ENCODE measurements at regions not wholly inside any gene's neighbourhood (a gene's known extent, or its start where the extent isn't known, plus 50 kb on each side); places are given as distances from the start of the nearest gene placed in this dataset.
"Not testable (repeated sequence)": the region's sequence is repeated elsewhere in the genome, so short reads cannot be mapped to it uniquely, and the experiment has no call there.

DNA sequence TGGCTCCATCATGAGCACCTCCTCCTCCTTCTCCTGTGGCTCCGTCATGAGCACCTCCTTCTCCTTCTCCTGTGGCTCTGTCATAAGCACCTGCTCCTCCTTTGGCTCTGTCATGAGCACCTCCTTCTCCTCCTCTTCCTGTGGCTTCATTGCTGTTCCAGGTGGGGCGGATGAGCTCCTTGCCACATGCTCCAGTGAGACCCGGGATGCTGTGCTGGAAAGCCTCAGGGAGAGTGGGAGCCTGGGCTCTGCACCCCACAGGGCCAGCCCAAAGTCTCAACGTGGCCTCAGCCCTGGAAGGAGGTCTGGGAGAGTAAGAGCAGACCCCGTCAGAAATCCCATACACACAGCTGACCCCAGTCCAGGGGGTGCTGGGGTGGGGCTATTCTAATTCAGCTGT is 380.7 kb downstream of the TCERG1L start:
- no peak overlapping the region for H3K27ac Mint-ChIP-seq
- no peaks in the 10 kb centered on the region for H3K9me3 Mint-ChIP-seq
- no peaks in the 10 kb centered on the region for H3K27me3 Mint-ChIP-seq
- no peak overlapping the region for H3K4me3 Mint-ChIP-seq
- H3K4me1 Mint-ChIP-seq (ENCODE audit: low read depth) = no peaks in the 10 kb centered on the region
- intact Hi-C loops (cut with micrococcal nuclease) = no loop called here
- H3K36me3 Mint-ChIP-seq (ENCODE audit: low read depth) = no peaks in the 10 kb centered on the region

DNA sequence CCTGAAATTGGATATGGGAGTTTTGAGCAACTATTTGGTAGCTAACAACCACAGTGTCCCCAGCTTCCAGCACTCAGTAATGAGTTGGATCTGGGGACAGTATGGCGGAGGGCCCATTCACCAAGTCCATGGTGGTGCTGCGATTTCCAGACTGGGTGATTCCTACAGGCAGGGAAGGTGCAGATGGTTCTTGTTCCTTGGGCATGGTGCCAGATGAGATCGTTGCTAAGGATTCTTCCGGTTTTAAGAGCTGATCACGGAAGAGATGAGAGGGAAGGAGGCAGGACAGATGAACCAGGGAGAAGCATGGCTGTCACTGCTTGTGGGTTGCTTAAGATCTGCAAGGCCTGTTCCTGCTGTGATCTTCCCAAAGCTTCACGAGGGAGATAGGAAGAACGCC is 380.3 kb downstream of the TCERG1L start:
- Mint-ChIP-seq H3K27ac (no peak overlapping the region), H3K36me3 (ENCODE audit: low read depth) (no peaks in the 10 kb centered on the region), H3K27me3 (no peaks in the 10 kb centered on the region), H3K9me3 (no peaks in the 10 kb centered on the region), H3K4me3 (no peak overlapping the region), H3K4me1 (ENCODE audit: low read depth) (no peaks in the 10 kb centered on the region)
- intact Hi-C loops (cut with micrococcal nuclease) = no loop called here

DNA sequence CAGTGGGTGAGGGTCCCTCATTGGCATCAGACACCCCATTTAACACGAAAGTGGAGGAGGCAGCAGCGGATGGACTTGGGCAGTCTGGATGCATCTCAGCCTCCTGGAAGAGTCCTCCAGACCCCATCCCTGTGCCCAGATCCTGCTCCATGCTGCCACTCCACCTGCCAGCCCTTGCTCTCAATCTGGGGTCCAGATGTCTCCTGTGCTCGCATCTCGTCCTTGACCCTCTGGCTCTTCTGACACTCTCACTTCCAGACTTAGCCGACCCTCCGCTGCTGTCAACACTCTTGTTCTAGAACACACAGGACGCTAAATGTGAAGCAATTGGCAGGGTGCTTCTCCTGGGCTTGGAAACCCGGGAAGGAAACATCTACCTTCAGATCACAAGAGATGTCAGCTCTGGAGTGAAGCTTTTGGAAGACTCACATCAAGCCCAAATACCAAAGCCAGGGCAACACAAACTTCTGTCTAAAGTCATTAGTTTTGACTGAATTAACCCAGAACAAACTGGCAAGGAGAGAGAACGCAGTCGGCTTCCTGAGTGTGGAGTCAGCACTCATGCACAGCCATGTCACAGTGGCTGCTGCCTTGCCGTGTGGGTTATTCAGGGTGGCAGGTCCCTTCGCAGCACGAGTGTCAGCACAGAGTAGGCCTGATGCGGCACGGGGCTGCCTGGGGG is 379.1 kb downstream of the TCERG1L start:
- Mint-ChIP-seq H3K9me3 (no peaks in the 10 kb centered on the region), H3K27ac (no peak overlapping the region), H3K27me3 (no peaks in the 10 kb centered on the region), H3K4me1 (ENCODE audit: low read depth) (no peaks in the 10 kb centered on the region), H3K36me3 (ENCODE audit: low read depth) (no peaks in the 10 kb centered on the region), H3K4me3 (no peak overlapping the region)
- intact Hi-C loops (cut with micrococcal nuclease) = no loop called here

- Mint-ChIP-seq H3K9me3 (no peaks in the 10 kb centered on the region), H3K27ac (no peak overlapping the region), H3K36me3 (ENCODE audit: low read depth) (no peaks in the 10 kb centered on the region), H3K27me3 (no peaks in the 10 kb centered on the region), H3K4me3 (no peak overlapping the region), H3K4me1 (ENCODE audit: low read depth) (no peaks in the 10 kb centered on the region)
- intact Hi-C loops (cut with micrococcal nuclease) = no loop called here
Measured at GRCh38 chr10:130933008-130933390, 378.5 kb downstream of the TCERG1L start.

GRCh38 chr10:130934293-130935127 is 377.0 kb downstream of the TCERG1L start:
- intact Hi-C loops (cut with micrococcal nuclease) = no loop called here
- Mint-ChIP-seq H3K4me3 (no peak overlapping the region), H3K4me1 (ENCODE audit: low read depth) (no peaks in the 10 kb centered on the region), H3K9me3 (no peaks in the 10 kb centered on the region), H3K27me3 (no peaks in the 10 kb centered on the region), H3K36me3 (ENCODE audit: low read depth) (no peaks in the 10 kb centered on the region), H3K27ac (no peak overlapping the region)

- Mint-ChIP-seq H3K36me3 (ENCODE audit: low read depth) (no peaks in the 10 kb centered on the region), H3K4me1 (ENCODE audit: low read depth) (no peaks in the 10 kb centered on the region), H3K9me3 (no peaks in the 10 kb centered on the region), H3K4me3 (no peak overlapping the region), H3K27ac (no peak overlapping the region), H3K27me3 (no peaks in the 10 kb centered on the region)
- intact Hi-C loops (cut with micrococcal nuclease) = no loop called here
Measured at GRCh38 chr10:130935128-130935439, 376.4 kb downstream of the TCERG1L start.

DNA sequence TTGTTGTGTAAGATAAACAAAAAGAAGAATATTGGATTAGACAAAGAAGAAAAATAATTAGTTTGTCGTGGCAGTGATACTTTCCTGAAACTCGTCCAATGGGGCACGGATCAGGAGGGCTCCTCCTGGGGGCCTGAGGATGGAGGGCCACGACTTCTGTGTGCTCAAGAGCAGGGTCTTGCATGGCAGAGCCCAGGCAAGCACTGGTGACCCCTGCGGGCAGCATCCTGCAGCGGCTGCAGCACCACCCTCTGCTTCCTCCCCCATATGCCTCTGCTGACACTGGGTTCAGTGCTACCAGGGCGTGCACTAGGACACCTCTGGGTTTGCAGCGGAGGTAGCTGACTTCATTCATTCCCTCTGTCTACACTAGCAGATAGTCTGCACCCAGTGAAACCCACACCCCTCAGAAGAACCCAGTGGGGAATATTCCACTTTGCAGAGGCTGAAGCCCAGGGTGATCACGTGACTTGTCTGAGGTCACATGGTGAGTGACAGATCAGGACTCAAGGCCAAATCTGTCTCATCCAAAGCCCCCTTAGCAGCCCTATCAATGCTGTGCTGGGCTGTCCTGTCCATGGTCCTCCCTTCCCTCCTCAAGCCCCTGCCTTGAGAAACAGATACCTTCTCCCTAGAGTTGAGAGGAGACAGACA is 375.5 kb downstream of the TCERG1L start:
- Mint-ChIP-seq H3K9me3 (no peaks in the 10 kb centered on the region), H3K27ac (no peak overlapping the region), H3K4me3 (no peak overlapping the region), H3K4me1 (ENCODE audit: low read depth) (no peaks in the 10 kb centered on the region), H3K36me3 (ENCODE audit: low read depth) (no peaks in the 10 kb centered on the region), H3K27me3 (no peaks in the 10 kb centered on the region)
- intact Hi-C loops (cut with micrococcal nuclease) = no loop called here

DNA sequence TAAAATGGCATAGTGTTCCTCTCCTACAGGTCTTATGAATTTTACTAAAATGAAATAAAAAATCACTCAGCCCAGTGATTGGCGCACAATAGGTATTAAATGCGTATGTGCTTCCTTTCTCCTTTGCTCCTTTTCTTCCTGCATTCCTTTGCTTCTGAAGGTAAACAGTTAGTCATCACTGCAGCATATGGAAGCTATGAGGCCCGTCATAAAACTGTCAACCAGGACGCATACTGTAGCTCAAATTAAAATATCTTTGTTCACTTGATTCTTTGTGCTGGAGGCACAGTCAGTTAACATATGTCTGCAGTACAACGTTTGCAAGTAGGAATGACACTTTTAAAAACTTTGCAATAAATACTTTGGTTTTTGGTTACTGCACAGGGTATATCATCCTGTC is 374.7 kb downstream of the TCERG1L start:
- Mint-ChIP-seq H3K27ac (no peak overlapping the region), H3K4me1 (ENCODE audit: low read depth) (peaks cover under 1% of the 10 kb centered on the region), H3K36me3 (ENCODE audit: low read depth) (no peaks in the 10 kb centered on the region), H3K4me3 (no peak overlapping the region), H3K9me3 (no peaks in the 10 kb centered on the region), H3K27me3 (no peaks in the 10 kb centered on the region)
- intact Hi-C loops (cut with micrococcal nuclease) = no loop called here

- H3K36me3 Mint-ChIP-seq (ENCODE audit: low read depth) = no peaks in the 10 kb centered on the region
- intact Hi-C loops (cut with micrococcal nuclease) = no loop called here
- H3K4me1 Mint-ChIP-seq (ENCODE audit: low read depth) = peaks cover 4% of the 10 kb centered on the region
- no peak overlapping the region for H3K27ac Mint-ChIP-seq
- H3K27me3 Mint-ChIP-seq = no peaks in the 10 kb centered on the region
- no peaks in the 10 kb centered on the region for H3K9me3 Mint-ChIP-seq
- no peak overlapping the region for H3K4me3 Mint-ChIP-seq
Measured at GRCh38 chr10:130938051-130938450, 373.5 kb downstream of the TCERG1L start.

DNA sequence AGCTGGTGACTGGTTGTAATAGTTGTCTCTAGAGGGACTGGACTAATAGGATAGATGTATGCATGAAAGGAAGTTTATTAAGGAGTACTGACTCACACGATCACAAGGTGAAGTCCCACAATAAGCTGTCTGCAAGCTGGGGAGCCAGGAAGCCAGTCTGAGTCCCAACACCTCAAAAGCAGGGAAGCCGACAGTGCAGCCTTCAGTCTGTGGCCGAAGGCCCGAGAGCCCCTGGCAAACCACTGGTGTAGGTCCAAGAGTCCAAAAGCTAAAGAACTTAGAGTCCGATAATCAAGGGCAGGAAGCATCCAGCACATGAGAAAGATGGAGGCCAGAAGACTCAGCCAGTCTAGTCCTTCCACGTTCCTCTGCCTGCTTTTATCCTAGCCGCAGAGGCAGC is 372.6 kb downstream of the TCERG1L start:
- intact Hi-C loops (cut with micrococcal nuclease); H3K27me3 Mint-ChIP-seq; H3K9me3 Mint-ChIP-seq; H3K27ac Mint-ChIP-seq; H3K36me3 Mint-ChIP-seq (ENCODE audit: low read depth); H3K4me1 Mint-ChIP-seq (ENCODE audit: low read depth); H3K4me3 Mint-ChIP-seq: not testable (repeated sequence)

DNA sequence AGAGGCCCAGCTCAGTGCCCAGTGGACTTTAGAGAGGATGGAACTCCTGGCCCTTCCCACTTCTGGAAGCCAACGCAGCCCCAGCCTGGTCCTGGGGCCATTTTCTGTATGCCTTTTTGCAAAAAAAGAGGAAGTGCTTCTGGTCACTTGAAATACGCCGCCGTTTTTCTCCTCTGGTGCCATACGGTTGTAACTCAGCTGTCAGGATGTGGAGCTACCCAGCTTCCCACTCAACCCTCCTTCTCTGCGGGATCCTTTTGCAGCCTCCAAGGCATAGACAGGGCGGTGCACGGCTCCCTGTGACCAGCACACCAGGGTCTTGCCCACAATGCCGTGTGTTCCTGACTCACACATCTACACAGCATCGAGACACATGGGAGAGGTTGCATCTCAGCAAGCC is 369.6 kb downstream of the TCERG1L start:
- Mint-ChIP-seq H3K27me3 (no peaks in the 10 kb centered on the region), H3K27ac (no peak overlapping the region), H3K4me3 (no peak overlapping the region), H3K36me3 (ENCODE audit: low read depth) (no peaks in the 10 kb centered on the region), H3K4me1 (ENCODE audit: low read depth) (peaks cover 4% of the 10 kb centered on the region), H3K9me3 (no peaks in the 10 kb centered on the region)
- intact Hi-C loops (cut with micrococcal nuclease) = no loop called here

DNA sequence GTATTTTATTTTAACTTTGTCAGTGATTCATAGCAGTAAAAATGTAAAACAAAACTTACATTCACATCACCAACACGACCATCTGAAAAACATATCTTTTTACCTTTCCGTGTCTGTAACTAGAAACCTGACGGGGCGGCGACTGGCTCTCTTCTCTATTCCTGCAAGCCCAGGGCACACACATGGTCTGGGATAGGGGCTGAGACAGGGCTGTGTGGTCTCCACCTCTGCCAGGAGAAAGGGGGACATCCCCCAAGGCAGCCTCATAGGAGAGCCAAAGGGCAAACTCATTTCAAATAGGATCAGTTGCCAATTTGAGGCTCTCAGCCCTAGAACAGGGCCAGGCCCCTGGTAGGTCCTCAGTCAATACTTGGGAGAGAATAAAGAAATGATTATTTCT is 359.4 kb downstream of the TCERG1L start:
- H3K4me3 Mint-ChIP-seq = no peak overlapping the region
- H3K4me1 Mint-ChIP-seq (ENCODE audit: low read depth) = no peaks in the 10 kb centered on the region
- no peaks in the 10 kb centered on the region for H3K9me3 Mint-ChIP-seq
- no peaks in the 10 kb centered on the region for H3K36me3 Mint-ChIP-seq (ENCODE audit: low read depth)
- intact Hi-C loops (cut with micrococcal nuclease) = no loop called here
- H3K27ac Mint-ChIP-seq = no peak overlapping the region
- H3K27me3 Mint-ChIP-seq = no peaks in the 10 kb centered on the region

- Mint-ChIP-seq H3K9me3 (no peaks in the 10 kb centered on the region), H3K36me3 (ENCODE audit: low read depth) (no peaks in the 10 kb centered on the region), H3K27me3 (no peaks in the 10 kb centered on the region), H3K4me3 (no peak overlapping the region), H3K4me1 (ENCODE audit: low read depth) (no peaks in the 10 kb centered on the region), H3K27ac (no peak overlapping the region)
- intact Hi-C loops (cut with micrococcal nuclease) = no loop called here
Measured at GRCh38 chr10:130954326-130954905, 357.1 kb downstream of the TCERG1L start.

- intact Hi-C loops (cut with micrococcal nuclease) = no loop called here
- Mint-ChIP-seq H3K9me3 (no peaks in the 10 kb centered on the region), H3K27me3 (no peaks in the 10 kb centered on the region), H3K4me1 (ENCODE audit: low read depth) (no peaks in the 10 kb centered on the region), H3K4me3 (no peak overlapping the region), H3K27ac (no peak overlapping the region), H3K36me3 (ENCODE audit: low read depth) (no peaks in the 10 kb centered on the region)
Measured at GRCh38 chr10:130956251-130956650, 355.3 kb downstream of the TCERG1L start.

All from dendritic cell treated with granulocyte-macrophage colony-stimulating factor and Interleukin-4, amounts not matched to agents 40 ng/mL and 50 ng/mL, for 4 days (primary cell).